Aorta (tissue), 5 donors: ENCODE measurements at regions not wholly inside any gene's neighbourhood (a gene's known extent, or its start where the extent isn't known, plus 50 kb on each side); places are given as distances from the start of the nearest gene placed in this dataset.

Experiments used
- ATAC-seq: fragments of 200-7000 bp; cut with Tn5 transposase; one replicate; pipeline ENCODE4 v1.9.1; 2022; ENCODE audit warnings: moderate library complexity; ENCODE audit not compliant: low FRiP score
- DNase-seq, 2 donors: peaks; one replicate each; pipeline ENCODE4 v3.0.0-alpha.2; 2020
- H3K27ac ChIP-seq, 2 donors: one replicate each; pipeline ENCODE4 v1.5.1; 2013; ENCODE audit warnings: low read length in 2 of 2, mild to moderate bottlenecking in 2 of 2, moderate library complexity in 2 of 2, control low read depth in 1 of 2, inconsistent platforms in 1 of 2, low read depth in 1 of 2
- H3K27me3 ChIP-seq, 2 donors: one replicate each; pipeline ENCODE4 v1.6.1; 2013; ENCODE audit warnings: control low read depth in 1 of 2, low read length in 1 of 2, mild to moderate bottlenecking in 1 of 2, moderate library complexity in 1 of 2; ENCODE audit not compliant: insufficient read depth in 2 of 2, control insufficient read depth in 1 of 2
- H3K36me3 ChIP-seq, 2 donors: one replicate each; pipeline ENCODE4 v1.6.1; 2013; ENCODE audit warnings: control low read depth in 1 of 2, low read length in 1 of 2, mild to moderate bottlenecking in 1 of 2; ENCODE audit not compliant: insufficient read depth in 2 of 2, control insufficient read depth in 1 of 2
- H3K4me1 ChIP-seq, 2 donors: one replicate each; pipeline ENCODE4 v1.6.1; 2013; ENCODE audit warnings: low read length in 2 of 2, control low read depth in 1 of 2, mild to moderate bottlenecking in 1 of 2, moderate library complexity in 1 of 2; ENCODE audit not compliant: insufficient read depth in 2 of 2, control insufficient read depth in 1 of 2
- H3K4me3 ChIP-seq, 2 donors: one replicate each; pipeline ENCODE4 v1.5.1; 2013; ENCODE audit warnings: low read length in 2 of 2, control low read depth in 1 of 2, mild to moderate bottlenecking in 1 of 2
- H3K9me3 ChIP-seq: one replicate; pipeline ENCODE4 v1.6.1; 2013; ENCODE audit warnings: mild to moderate bottlenecking, low read length; ENCODE audit not compliant: control insufficient read depth
- WGBS, 2 donors: extraction: QIAGEN DNeasy Blood & Tissue Kit; methylation state at CpG; one replicate each; pipeline ENCODE4 v1.1.7; 2013; 5-methylcytosine and 5-hydroxymethylcytosine counted together
- intact Hi-C, 2 donors: fragments of 100-400 bp; cut with DNase I; formaldehyde crosslinking; loops; one replicate each; pipeline versions ENCODE4 v1.14.2 to v1.15.0; 2022
- donor health status: healthy with polysubstance abuse.
- donor health status: Bipolar disorder and iron deficiency.
- donor health status: DM: no; HTN: no; CAD: no.
- donor health status: DM: no; HTN: no; CAD: no.
- donor health status: DM: yes; HTN: yes; CAD: no.

GRCh38 chr1:188277771-188278170 is 1449.0 kb downstream of the PLA2G4A start:
- no peak for DNase-seq
- no peak overlapping the region for H3K27ac ChIP-seq
- H3K27me3 ChIP-seq, result no peaks in the 10 kb centered on the region
- H3K9me3 ChIP-seq, result no peaks in the 10 kb centered on the region
- no peak overlapping the region for H3K4me3 ChIP-seq
- WGBS, 2 donors, result 93 to 94% methylated on average over 1 of the region's 1 CpG
- no peaks in the 10 kb centered on the region for H3K4me1 ChIP-seq
- no peak for ATAC-seq
- no peaks in the 10 kb centered on the region for H3K36me3 ChIP-seq
- intact Hi-C loops, result no loop called here

- Histone ChIP-seq H3K4me3 (no peak overlapping the region), H3K9me3 (no peaks in the 10 kb centered on the region), H3K4me1 (no peaks in the 10 kb centered on the region), H3K27me3 (no peaks in the 10 kb centered on the region), H3K27ac (no peak overlapping the region), H3K36me3 (no peaks in the 10 kb centered on the region)
- no peak for ATAC-seq
- intact Hi-C loops, result no loop called here
- no peak for DNase-seq
- WGBS, 2 donors, result 31 to 34% methylated on average over 3 of the region's 3 CpGs
Measured at GRCh38 chr1:188281921-188282320, 1453.2 kb downstream of the PLA2G4A start.

DNA sequence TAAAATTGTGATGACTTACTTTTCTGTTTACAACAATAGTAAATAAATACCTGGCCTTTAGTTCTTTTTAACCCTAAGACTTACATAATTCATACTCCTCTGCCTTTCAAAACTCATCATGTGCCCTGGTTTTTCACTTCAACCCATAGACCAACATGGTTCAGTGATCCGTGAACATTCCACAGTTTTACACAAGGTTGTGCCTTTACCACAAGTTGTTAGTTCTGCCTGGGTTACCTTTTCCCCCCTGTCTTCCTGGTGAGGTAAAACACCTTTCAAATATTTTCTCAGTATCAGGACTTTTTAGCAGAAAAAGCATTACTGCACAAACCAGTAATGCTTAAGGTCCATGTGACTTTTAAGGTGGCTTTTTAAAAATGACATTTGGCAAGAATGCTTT is 1466.4 kb downstream of the PLA2G4A start:
- no peak for DNase-seq
- ATAC-seq, result no peak
- Histone ChIP-seq H3K4me3 (no peak overlapping the region), H3K4me1 (no peaks in the 10 kb centered on the region), H3K27ac (no peak overlapping the region), H3K9me3 (no peaks in the 10 kb centered on the region), H3K36me3 (no peaks in the 10 kb centered on the region), H3K27me3 (no peaks in the 10 kb centered on the region)
- intact Hi-C loops, result no loop called here
- whole genome bisulfite sequencing, 2 donors, result 75 to 88% methylated on average over 1 of the region's 1 CpG

GRCh38 chr1:188302746-188303145 is 1474.0 kb downstream of the PLA2G4A start:
- intact Hi-C loops, result no loop called here

GRCh38 chr1:188314557-188315137 is 1485.9 kb downstream of the PLA2G4A start:
- H3K27ac ChIP-seq, result no peak overlapping the region
- no peak for DNase-seq
- no peaks in the 10 kb centered on the region for H3K36me3 ChIP-seq
- no peak for ATAC-seq
- no peaks in the 10 kb centered on the region for H3K9me3 ChIP-seq
- H3K4me1 ChIP-seq, result no peaks in the 10 kb centered on the region
- H3K4me3 ChIP-seq, result no peak overlapping the region
- intact Hi-C loops, result no loop called here
- no peaks in the 10 kb centered on the region for H3K27me3 ChIP-seq

More at GRCh38 chr1:188302746-188303145, 1474.0 kb downstream of the PLA2G4A start:
- H3K9me3 ChIP-seq, result no peaks in the 10 kb centered on the region
- no peaks in the 10 kb centered on the region for H3K4me1 ChIP-seq
- ATAC-seq (no peak), DNase-seq (no peak)
- H3K36me3 ChIP-seq, result no peaks in the 10 kb centered on the region
- H3K27me3 ChIP-seq, result no peaks in the 10 kb centered on the region
- WGBS, 2 donors, result 81 to 82% methylated on average over 5 of the region's 5 CpGs
- H3K27ac ChIP-seq, result no peak overlapping the region
- H3K4me3 ChIP-seq, result no peak overlapping the region

- H3K36me3 ChIP-seq, result no peaks in the 10 kb centered on the region
- H3K4me1 ChIP-seq, result no peaks in the 10 kb centered on the region
- H3K9me3 ChIP-seq, result no peaks in the 10 kb centered on the region
- ATAC-seq, result no peak
- H3K27ac ChIP-seq, result no peak overlapping the region
- intact Hi-C loops, result no loop called here
- DNase-seq, result no peak
- H3K4me3 ChIP-seq, result no peak overlapping the region
- H3K27me3 ChIP-seq, result no peaks in the 10 kb centered on the region
Measured at GRCh38 chr1:188317894-188318293, 1489.1 kb downstream of the PLA2G4A start.

- H3K4me3 ChIP-seq, result no peak overlapping the region
- intact Hi-C loops, result no loop called here
- 86 to 93% methylated on average over 3 of the region's 3 CpGs for WGBS, 2 donors
- H3K4me1 ChIP-seq, result no peaks in the 10 kb centered on the region
- DNase-seq (no peak), ATAC-seq (no peak)
- no peaks in the 10 kb centered on the region for H3K27me3 ChIP-seq
- H3K27ac ChIP-seq, result no peak overlapping the region
- H3K9me3 ChIP-seq, result no peaks in the 10 kb centered on the region
- no peaks in the 10 kb centered on the region for H3K36me3 ChIP-seq
Measured at GRCh38 chr1:188325211-188325610, 1496.5 kb downstream of the PLA2G4A start.

DNA sequence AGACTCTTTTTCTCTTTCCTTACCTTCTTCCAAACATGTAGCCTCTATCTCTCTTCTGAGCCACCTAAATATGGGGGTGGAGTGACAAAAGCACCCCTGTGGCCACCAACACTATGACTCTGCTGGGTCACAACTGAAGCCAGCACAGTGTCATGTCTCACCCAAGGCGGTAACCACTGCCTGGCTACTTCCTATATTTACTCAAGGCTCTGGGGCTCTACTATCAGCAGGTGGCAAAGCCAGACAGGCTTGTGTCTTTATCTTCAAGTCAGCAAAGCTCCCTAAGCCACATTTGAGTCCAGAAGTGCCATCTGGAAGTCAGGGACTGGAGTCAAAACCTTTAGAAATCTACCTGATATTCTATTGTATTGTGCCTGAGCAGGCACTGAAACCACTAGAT is 1515.2 kb downstream of the PLA2G4A start:
- H3K4me1 ChIP-seq, result no peaks in the 10 kb centered on the region
- 71 to 79% methylated on average over 1 of the region's 1 CpG for WGBS, 2 donors
- DNase-seq, result no peak
- no peak overlapping the region for H3K27ac ChIP-seq
- no peaks in the 10 kb centered on the region for H3K36me3 ChIP-seq
- H3K27me3 ChIP-seq, result no peaks in the 10 kb centered on the region
- H3K4me3 ChIP-seq, result no peak overlapping the region
- no peak for ATAC-seq
- peaks cover 2% of the 10 kb centered on the region for H3K9me3 ChIP-seq
- intact Hi-C loops, result no loop called here

DNA sequence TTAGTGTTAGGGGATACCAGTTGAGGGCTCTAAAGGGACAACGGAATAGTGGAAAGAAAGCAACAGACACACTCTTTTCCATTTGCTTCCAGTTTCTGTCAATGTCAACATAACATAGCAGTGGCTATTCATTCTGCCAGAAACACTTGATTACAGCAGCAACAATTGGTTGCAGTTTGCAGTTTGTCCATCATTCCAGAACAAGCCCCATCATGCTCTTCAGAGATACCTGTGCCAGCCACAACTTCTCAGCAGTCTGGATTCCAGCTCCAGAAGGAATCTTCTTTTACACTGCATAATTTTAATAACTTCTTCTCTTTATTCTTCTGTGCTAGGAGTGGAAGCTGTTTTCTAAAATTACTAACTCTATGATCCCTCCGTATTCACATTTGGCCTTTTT is 1521.4 kb downstream of the PLA2G4A start:
- no peaks in the 10 kb centered on the region for H3K36me3 ChIP-seq
- intact Hi-C loops, result no loop called here
- no peak overlapping the region for H3K27ac ChIP-seq
- no peak for ATAC-seq
- 88% methylated on average over 2 of the region's 2 CpGs for WGBS, 2 donors
- DNase-seq, result no peak
- no peaks in the 10 kb centered on the region for H3K27me3 ChIP-seq
- H3K4me1 ChIP-seq, result no peaks in the 10 kb centered on the region
- H3K4me3 ChIP-seq, result no peak overlapping the region
- H3K9me3 ChIP-seq, result peaks cover 1% of the 10 kb centered on the region
